Hepatic stellate cell (primary cell): ENCODE measurements at regions not wholly inside any gene's neighbourhood (a gene's known extent, or its start where the extent isn't known, plus 50 kb on each side); places are given as distances from the start of the nearest gene placed in this dataset.

Source experiments
- DNase-seq: peaks from one replicate; pipeline ENCODE4 v3.0.0; 2011; ENCODE audit warnings: low spot score

DNA sequence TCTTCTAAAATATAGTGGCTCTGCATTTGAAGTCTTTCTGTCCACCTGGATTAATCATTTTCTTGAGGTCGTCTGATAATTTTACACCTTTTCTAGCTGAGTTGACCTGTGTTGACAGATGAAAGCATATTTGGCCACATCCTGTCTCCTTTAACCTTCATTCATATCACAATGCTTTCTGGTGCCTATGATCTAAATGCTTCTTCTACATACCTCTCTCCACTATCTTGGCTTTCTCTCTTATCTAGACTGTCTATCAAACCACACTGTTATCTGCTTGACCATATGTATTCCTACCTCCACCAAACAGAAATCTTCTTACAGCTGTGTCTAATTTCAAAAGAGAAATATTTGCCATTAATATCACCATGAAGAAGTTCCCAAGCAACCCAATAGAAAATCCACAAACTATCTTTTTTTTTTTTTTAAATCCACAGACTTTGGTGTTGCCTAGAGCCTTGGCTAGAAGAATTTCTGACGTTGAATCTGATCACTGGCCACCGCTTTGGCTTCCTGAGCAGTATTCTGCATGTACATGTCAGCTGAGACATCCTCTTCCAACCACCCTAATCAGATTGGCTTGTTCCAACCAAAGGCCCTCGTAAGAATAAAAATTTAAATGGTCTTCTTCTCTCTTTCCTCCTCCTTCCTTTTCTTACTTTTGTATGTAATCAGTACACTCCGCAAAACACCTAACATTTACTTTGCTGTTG is 66.3 kb upstream of the SP4 start:
- DNase-seq, result no peak

DNA sequence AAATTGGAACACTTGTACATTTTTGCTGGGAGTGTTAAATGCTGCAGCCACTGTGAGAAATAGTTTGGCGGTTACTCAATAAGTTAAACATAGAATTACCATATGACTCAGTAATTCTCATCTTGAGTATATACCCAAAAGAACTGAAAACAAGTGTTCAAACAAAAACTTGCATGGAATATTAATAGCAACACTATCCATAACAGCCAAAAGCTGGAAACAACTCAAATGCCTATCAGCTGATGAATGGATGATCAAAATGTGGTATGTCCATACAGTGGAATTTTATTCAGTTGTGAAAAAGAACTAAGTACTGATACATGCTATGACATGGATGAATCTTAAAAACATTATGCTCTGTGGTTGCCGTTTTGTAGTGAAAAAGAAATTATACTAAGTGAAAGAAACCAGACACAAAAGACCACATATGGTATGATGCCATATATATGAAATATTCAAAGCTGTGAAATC is 63.0 kb upstream of the SP4 start:
- no peak for DNase-seq

GRCh38 chr7:21365866-21366624 is 61.8 kb upstream of the SP4 start:
- DNase-seq, result no peak

- no peak for DNase-seq
Observed at GRCh38 chr7:21367081-21367480, 60.8 kb upstream of the SP4 start.

DNA sequence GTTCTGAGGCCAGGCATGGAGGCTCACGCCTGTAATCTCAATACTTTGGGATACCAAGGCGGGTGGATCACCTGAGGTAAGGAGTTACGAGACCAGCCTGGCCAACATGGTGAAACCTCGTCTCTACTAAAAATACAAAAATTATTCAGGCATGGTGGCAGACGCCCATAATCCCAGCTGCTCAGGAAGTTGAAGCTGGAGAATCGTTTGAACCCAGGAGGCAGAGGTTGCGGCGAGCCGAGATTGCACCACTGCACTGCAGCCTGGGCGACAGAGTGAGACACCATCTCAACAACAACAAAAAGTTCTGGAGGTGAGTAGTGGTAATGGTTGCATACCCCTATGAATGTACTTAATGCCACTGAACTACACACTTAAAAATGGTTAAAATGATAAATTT is 60.3 kb upstream of the SP4 start:
- DNase-seq, result no peak

DNA sequence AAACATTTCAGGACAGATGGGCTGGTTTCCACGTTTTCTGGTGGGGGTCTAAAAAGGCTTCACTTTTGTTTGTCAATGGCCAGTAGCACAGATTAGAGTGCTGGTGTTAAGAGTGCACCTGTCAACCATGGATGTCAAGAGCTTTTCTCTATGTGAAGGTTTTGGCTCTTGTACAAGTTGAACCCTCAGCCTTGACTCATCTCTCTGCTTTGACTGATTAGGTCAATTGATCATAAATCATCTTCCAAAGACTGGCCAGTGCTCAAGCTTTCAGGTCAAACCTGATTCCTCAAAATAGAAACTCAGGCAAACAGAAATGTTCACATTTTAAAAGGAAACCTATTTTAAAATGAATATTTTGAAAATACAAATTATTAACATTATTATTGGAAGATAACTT is 59.6 kb upstream of the SP4 start:
- no peak for DNase-seq

DNA sequence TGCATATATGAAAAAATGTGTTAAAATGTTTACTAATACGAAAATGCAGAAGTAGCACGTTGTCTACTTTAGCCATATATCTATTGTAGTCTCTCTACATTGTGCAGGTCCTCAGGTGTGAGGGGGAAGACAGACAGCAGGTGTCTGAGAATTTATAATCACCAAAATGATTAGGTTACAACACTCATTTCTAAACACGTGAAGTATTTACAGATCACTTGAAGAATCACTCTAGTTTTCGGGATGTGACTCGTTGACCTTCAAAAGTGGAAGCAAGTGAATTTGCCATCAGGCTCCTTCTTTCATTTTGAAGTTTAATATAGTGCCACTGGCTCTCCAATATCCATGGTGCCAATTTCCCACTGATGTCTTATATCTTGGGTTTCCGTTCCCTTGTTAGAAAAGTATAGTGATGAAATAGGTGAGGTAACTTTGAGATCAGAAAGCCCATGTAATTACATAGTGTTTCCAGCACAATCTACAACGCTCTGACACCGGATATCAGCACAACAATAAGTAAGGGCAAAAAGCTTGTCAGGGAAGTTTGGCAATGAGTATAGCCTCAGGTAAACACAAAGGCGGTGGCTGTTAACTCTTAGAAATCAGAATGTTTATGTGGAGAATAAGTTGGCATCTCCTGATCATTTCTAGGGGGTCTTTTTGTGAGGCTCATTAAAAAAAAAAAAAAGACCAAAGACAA is 57.5 kb upstream of the SP4 start:
- DNase-seq, result no peak

DNA sequence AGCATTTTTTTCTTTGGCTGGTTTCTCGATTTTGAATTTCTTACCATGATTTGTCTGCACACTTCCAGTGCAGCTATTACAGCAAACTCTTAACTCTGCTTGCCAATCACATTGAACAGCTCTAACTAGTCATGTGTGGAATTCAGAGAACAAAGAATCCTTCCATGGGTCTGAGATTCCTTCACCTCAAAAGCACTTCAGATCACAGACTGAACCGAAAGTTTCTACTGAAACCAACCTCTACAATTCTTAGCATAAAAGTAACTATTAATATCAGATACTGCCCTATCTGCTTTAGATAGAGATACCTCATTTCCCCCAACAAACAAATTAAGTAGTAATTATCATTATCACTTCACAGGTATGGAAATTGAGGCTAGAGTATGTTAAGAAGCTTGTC is 56.5 kb upstream of the SP4 start:
- DNase-seq, result no peak

GRCh38 chr7:21373031-21373430 is 54.9 kb upstream of the SP4 start:
- no peak for DNase-seq

GRCh38 chr7:21374134-21374533 is 53.7 kb upstream of the SP4 start:
- DNase-seq, result no peak

DNA sequence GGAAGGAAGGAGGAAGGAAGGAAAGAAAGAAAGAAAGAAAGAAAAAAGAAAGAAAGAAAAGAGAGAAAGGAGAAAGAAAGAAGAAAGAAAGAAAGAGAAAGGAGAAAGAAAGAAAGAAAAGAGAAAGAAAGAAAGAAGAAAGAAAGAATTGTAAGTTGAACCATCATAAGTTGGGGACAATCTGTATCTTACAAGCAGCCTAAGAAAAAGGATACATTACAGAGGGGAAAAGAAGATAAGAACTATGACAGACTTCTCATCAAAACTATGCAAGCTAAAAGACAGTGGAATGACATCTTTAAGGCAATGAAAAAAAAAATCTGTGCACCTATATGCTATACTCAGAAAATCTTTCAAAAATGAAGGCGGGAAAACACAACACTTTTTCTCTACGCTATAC is 50.3 kb upstream of the SP4 start:
- DNase-seq, result no peak
